Mesodermal cell (in vitro differentiated cells): ENCODE measurements at regions not wholly inside any gene's neighbourhood (a gene's known extent, or its start where the extent isn't known, plus 50 kb on each side); places are given as distances from the start of the nearest gene placed in this dataset.

Experiments used
- H3K27ac ChIP-seq: 2 replicates; pipeline ENCODE4 v1.7.0; 2013; ENCODE audit warnings: mild to moderate bottlenecking, low read depth, low read length, moderate library complexity; ENCODE audit not compliant: severe bottlenecking
- H3K36me3 ChIP-seq: 2 replicates; pipeline ENCODE4 v1.7.1; 2013; ENCODE audit warnings: mild to moderate bottlenecking, low read length, moderate library complexity; ENCODE audit not compliant: control insufficient read depth, insufficient read depth
- H3K4me1 ChIP-seq: one replicate; pipeline ENCODE4 v1.7.1; 2013; ENCODE audit warnings: mild to moderate bottlenecking, low read length; ENCODE audit not compliant: insufficient read depth, control insufficient read depth, poor library complexity, severe bottlenecking
- H3K4me3 ChIP-seq: 2 replicates; pipeline ENCODE4 v1.7.0; 2013; ENCODE audit warnings: low read length, control low read depth, mild to moderate bottlenecking; ENCODE audit not compliant: insufficient read depth, poor library complexity, severe bottlenecking; ENCODE audit errors: extremely low read depth
- H3K9me3 ChIP-seq: 2 replicates; pipeline ENCODE4 v1.7.1; 2013; ENCODE audit warnings: mild to moderate bottlenecking, low read length, moderate library complexity; ENCODE audit not compliant: control insufficient read depth
- WGBS, 2 experiments: methylation state at CpG; one replicate each; pipeline ENCODE4 v1.1.5; 2013; ENCODE audit warnings: missing lambda C conversion rate in 2 of 2; ENCODE audit not compliant: insufficient coverage in 2 of 2; 5-methylcytosine and 5-hydroxymethylcytosine counted together

- Histone ChIP-seq H3K4me3 (no peak overlapping the region), H3K4me1 (no peaks in the 10 kb centered on the region), H3K9me3 (no peaks in the 10 kb centered on the region), H3K36me3 (peaks cover 81% of the 10 kb centered on the region), H3K27ac (no peak overlapping the region)
- 84 to 92% methylated on average over 9 to 12 of the region's 15 CpGs for WGBS, 2 experiments
These were observed 86.7 kb downstream of the NCOR2 start for GRCh38 chr12:124480469-124481256.

- Histone ChIP-seq H3K36me3 (peaks cover 82% of the 10 kb centered on the region), H3K4me1 (no peaks in the 10 kb centered on the region), H3K4me3 (no peak overlapping the region), H3K27ac (no peak overlapping the region), H3K9me3 (no peaks in the 10 kb centered on the region)
- WGBS, 2 experiments, result 96% methylated on average over 15 to 19 of the region's 19 CpGs
These were observed 87.5 kb downstream of the NCOR2 start for GRCh38 chr12:124479680-124480468.

DNA sequence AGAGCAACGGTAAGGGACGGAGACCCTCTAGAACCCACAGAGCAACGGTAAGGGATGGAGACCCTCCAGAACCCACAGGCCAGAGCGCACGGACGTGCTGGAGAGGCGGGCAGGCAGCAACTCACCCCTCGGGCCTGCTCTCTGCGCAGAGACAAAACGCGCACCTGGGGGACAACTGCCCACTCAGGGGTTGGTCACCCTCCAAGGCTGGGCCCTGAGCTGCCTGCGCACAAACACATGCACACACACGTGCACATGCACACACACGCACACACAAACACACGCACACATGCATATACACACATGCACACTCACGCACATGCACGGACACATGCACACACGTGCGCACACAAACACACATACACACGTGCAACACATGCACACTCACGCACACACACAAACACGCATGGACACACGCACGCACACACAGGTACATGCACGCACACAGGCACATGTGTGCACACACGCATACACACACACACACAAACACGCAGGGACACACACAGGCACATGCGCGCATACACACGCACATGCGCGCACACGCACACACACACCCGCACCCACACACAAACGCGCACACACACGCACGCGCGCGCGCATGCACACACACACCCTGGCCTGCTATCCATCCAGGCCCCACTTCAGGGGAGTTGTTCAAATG, 88.3 kb downstream of the NCOR2 start:
- peaks cover 82% of the 10 kb centered on the region for H3K36me3 ChIP-seq
- 97 to 99% methylated on average over 36 to 38 of the region's 42 CpGs for WGBS, 2 experiments
- no peak overlapping the region for H3K27ac ChIP-seq
- H3K4me3 ChIP-seq, result no peak overlapping the region
- no peaks in the 10 kb centered on the region for H3K4me1 ChIP-seq
- peaks cover 2% of the 10 kb centered on the region for H3K9me3 ChIP-seq

GRCh38 chr12:124478416-124478815, 89.0 kb downstream of the NCOR2 start:
- Histone ChIP-seq H3K4me1 (no peaks in the 10 kb centered on the region), H3K9me3 (peaks cover 9% of the 10 kb centered on the region), H3K27ac (no peak overlapping the region), H3K36me3 (peaks cover 82% of the 10 kb centered on the region), H3K4me3 (no peak overlapping the region)
- 89 to 93% methylated on average over 7 of the region's 9 CpGs for WGBS, 2 experiments

- no peaks in the 10 kb centered on the region for H3K4me1 ChIP-seq
- H3K36me3 ChIP-seq, result peaks cover 82% of the 10 kb centered on the region
- peaks cover 17% of the 10 kb centered on the region for H3K9me3 ChIP-seq
- H3K27ac ChIP-seq, result no peak overlapping the region
- WGBS, 2 experiments, result 87 to 96% methylated on average over 5 to 8 of the region's 15 CpGs
- no peak overlapping the region for H3K4me3 ChIP-seq
These were observed 90.1 kb downstream of the NCOR2 start for GRCh38 chr12:124477107-124477915.

- Histone ChIP-seq H3K4me3 (no peak overlapping the region), H3K4me1 (no peaks in the 10 kb centered on the region), H3K9me3 (peaks cover 17% of the 10 kb centered on the region), H3K36me3 (peaks cover 89% of the 10 kb centered on the region), H3K27ac (no peak overlapping the region)
- WGBS, 2 experiments, result 95 to 98% methylated on average over 10 of the region's 10 CpGs
These were observed 91.4 kb downstream of the NCOR2 start for GRCh38 chr12:124476011-124476400.

- WGBS, 2 experiments, result 89 to 95% methylated on average over 7 to 13 of the region's 14 CpGs
- Histone ChIP-seq H3K4me3 (no peak overlapping the region), H3K9me3 (peaks cover 17% of the 10 kb centered on the region), H3K27ac (no peak overlapping the region), H3K4me1 (no peaks in the 10 kb centered on the region), H3K36me3 (peaks cover 94% of the 10 kb centered on the region)
These were observed 92.0 kb downstream of the NCOR2 start for GRCh38 chr12:124475295-124476010.

GRCh38 chr12:124474709-124475108, 92.7 kb downstream of the NCOR2 start:
- Histone ChIP-seq H3K27ac (no peak overlapping the region), H3K4me3 (no peak overlapping the region), H3K9me3 (peaks cover 17% of the 10 kb centered on the region), H3K36me3 (peaks cover 98% of the 10 kb centered on the region), H3K4me1 (no peaks in the 10 kb centered on the region)
- WGBS, 2 experiments, result 95 to 97% methylated on average over 8 to 9 of the region's 9 CpGs

DNA sequence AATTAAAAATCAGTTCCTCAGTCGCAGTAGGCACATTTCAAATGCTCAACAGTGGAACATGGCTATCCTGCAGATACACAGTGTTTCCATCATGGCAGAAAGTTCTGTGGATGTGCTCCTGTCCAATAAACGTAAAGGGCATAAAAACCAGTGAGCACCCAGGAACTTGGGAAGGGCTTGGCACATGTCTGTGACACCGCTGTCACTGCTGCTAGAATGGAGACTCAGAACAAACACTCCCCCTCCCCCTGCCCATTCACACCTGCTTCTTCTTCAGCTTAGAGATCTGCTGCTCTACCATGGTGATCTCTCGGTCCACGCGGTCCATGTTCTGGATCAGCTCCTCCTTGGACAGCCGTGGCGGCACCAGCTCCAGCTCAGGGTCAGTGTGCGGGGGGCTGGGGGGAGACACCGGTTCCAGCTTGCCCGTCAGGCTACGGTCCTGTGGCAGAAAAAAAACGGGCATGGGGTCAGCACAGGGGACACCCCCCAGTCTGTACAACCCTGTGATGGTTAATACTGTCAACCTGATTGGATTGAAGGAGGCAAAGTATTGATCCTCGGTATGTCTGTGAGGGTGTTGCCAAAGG, 94.6 kb downstream of the NCOR2 start:
- H3K4me3 ChIP-seq, result no peak overlapping the region
- H3K9me3 ChIP-seq, result peaks cover 24% of the 10 kb centered on the region
- H3K4me1 ChIP-seq, result no peaks in the 10 kb centered on the region
- WGBS, 2 experiments, result 98 to 99% methylated on average over 14 of the region's 14 CpGs
- peaks cover 89% of the 10 kb centered on the region for H3K36me3 ChIP-seq
- no peak overlapping the region for H3K27ac ChIP-seq
